GM19395 (cell line): ENCODE measurements at regions not wholly inside any gene's neighbourhood (a gene's known extent, or its start where the extent isn't known, plus 50 kb on each side); places are given as distances from the start of the nearest gene placed in this dataset.

Experiments
- ATAC-seq: cut with Tn5 transposase; IDR thresholded peaks from one replicate; pipeline ENCODE4 v1.9.1; 2021; ENCODE audit warnings: mild to moderate bottlenecking, moderate library complexity; ENCODE audit not compliant: unreplicated experiment

- ATAC-seq: no peak
Observed at GRCh38 chr10:43772171-43772570, 123.5 kb upstream of the ZNF32 start.

- ATAC-seq: no peak
Observed at GRCh38 chr10:43771675-43772074, 123.0 kb upstream of the ZNF32 start.

- no peak for ATAC-seq
Observed at GRCh38 chr10:43765516-43765915, 116.8 kb upstream of the ZNF32 start.

GRCh38 chr10:43763846-43764245 is 115.2 kb upstream of the ZNF32 start:
- no peak for ATAC-seq

DNA sequence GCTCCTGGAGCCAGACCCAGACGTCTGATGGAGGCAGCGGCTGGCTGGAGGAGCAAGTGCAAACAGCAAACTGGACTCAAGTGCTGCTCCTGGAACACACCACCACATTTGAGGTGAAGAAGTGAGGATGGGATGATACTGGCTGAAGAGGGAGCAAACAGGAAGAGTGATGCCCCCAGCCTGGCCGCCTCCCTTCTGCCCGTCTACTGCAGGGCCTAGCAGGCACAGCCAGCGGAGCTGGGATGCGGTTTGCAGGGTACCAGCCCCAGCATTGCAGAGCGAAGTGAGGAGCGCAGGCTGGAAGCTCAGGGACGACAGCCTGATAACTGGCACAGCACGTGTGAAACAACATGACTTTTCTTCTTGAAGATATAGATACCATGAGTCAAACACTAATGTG is 111.8 kb upstream of the ZNF32 start:
- ATAC-seq: no peak

- no peak for ATAC-seq
Observed at GRCh38 chr10:43759216-43759615, 110.5 kb upstream of the ZNF32 start.

GRCh38 chr10:43756341-43756740 is 107.7 kb upstream of the ZNF32 start:
- no peak for ATAC-seq

DNA sequence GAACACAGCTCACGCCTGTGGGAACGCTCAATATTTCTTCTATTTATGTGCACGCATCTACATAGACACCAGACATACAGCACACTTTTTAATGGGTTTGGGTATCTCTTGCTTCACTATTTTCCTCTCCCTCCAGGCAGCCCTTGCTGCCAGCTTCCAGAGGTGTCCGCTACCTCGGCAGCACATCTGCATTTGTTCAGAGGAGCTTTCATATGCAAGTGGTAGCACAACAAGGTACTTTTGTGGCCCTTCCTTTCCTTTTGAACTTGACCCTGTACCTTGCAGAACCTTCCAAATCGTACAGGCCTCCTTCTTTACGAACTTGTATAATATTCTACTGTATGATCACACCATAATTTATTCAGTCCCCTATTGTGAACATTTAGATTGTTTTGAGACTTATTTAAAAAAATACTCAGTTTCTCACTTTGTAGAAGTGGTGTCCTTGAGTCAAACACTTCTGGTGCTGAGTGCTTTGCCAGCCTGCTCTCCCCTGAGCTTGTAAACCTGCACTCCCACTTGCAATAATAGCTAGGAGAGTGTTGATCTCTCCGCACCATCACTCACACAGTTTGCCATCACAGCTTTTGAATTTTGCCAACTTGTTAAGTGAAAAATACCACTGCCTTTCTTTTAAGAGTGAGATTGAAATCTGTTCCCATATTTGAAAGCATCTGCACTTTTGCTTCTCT is 106.0 kb upstream of the ZNF32 start:
- no peak for ATAC-seq

DNA sequence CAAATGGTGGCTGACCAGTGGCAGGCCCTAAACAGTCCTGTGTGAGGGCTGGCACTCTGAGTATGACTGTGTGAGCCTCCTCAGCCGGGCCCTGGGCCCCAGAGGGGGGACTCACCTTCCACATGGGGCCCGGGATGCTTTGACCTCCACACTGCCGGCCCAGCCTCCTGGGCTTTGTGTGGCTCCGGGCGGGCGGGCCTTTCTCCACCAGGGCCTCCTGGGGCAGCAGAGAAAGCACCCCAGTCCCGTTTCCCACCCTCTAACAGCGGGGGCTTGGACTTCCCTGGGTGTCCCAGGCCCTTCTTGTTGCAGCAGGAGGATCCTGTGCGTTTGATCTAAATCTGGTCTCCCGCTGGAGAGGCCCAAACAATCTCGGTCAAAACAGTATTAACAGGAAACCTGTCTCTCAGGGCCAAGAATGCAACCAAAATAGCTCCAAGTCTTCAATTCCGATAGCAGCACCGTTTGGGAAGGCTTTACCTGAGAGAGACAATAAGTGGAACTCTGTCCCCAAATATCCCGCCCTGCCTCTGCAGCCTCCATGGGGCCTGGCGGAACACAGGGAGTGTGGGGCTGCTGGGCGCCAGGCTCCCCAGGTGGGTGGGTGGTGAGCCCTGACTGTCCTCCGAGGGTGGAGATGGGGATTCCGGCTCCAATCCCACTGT is 104.8 kb upstream of the ZNF32 start:
- no peak for ATAC-seq

GRCh38 chr10:43752682-43753081 is 104.0 kb upstream of the ZNF32 start:
- ATAC-seq: no peak

GRCh38 chr10:43751646-43752045 is 103.0 kb upstream of the ZNF32 start:
- no peak for ATAC-seq

- no peak for ATAC-seq
Observed at GRCh38 chr10:43749940-43750552, 101.4 kb upstream of the ZNF32 start.

GRCh38 chr10:43749145-43749576 is 100.5 kb upstream of the ZNF32 start:
- ATAC-seq: no peak

GRCh38 chr10:43748560-43748959 is 99.9 kb upstream of the ZNF32 start:
- no peak for ATAC-seq

DNA sequence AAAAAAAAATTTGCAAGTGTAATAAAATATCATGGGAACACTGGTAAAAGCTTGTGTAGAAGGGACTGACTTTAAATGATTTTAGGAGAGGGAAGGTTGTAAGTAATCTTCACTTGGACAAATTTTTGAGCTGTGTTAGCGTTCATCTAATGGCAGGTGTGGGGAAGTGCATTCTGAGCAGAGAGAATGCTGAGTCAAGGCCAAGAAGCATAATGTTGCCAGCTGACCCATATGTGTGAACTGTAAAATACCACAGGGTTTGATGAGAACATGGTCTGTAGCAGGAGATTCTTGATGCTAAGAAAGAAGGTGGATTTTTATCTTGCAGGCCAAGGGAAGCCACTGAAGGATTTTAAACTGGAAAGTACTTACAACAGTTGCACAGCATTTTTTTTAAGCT is 98.2 kb upstream of the ZNF32 start:
- no peak for ATAC-seq

DNA sequence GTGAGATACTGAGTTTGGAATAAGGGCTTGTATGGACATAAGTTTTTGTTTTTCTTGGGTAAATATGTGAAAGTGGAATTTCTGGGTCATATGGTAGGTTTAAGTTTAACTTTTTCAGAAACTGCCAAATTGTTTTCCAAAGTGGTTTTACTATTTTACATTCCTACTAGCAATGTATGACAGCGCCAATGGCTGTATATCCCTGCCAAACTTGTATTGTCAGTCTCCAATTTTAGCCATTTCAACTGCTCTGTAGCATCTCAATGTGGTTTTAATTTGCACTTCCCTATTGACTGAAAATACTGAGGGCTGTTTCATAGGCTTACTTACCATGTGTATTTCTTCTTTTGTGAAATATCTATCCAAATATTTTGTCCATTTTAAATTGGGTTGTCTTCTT is 90.5 kb upstream of the ZNF32 start:
- no peak for ATAC-seq

- ATAC-seq: no peak
Observed at GRCh38 chr10:43737003-43737402, 88.3 kb upstream of the ZNF32 start.

DNA sequence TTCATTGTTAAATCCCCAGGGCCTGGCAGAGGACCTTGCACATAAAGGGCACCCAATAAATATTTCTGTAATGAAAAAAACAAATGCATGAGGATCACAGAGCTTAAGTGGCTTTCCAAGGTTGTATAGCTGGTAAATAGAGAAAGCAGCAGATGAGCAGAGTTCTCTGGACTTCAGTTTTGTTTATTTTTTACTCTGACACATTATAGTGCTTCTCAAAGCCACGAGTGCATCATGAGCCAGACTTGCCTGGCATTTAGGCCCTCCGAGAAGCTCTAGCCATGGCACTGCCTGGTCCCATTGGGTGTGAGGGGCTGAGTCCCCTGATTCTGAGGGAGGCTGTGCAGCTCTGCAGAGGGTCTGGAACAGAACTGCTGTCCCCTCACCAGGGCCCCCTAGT is 87.2 kb upstream of the ZNF32 start:
- no peak for ATAC-seq

DNA sequence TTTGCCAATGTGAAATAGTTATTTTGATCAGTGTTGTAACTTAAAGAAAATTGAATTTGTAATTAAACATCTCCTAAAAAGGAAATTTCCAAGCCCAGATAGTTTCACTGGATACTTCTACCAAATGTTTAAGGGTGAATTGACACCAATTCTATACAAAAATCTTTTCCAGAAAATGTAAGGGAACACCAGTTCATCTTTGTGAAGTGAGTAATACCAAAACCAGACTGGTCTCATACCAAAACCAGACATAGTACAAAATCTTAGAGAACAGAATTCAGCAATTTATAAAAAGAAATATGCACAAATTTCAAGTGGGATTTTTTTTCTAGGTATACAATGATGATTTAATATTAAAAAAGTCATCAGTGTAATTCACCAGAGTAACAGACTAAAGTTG is 86.0 kb upstream of the ZNF32 start:
- no peak for ATAC-seq

- ATAC-seq: no peak
Observed at GRCh38 chr10:43731486-43731885, 82.8 kb upstream of the ZNF32 start.

GRCh38 chr10:43728425-43728824 is 79.7 kb upstream of the ZNF32 start:
- no peak for ATAC-seq

DNA sequence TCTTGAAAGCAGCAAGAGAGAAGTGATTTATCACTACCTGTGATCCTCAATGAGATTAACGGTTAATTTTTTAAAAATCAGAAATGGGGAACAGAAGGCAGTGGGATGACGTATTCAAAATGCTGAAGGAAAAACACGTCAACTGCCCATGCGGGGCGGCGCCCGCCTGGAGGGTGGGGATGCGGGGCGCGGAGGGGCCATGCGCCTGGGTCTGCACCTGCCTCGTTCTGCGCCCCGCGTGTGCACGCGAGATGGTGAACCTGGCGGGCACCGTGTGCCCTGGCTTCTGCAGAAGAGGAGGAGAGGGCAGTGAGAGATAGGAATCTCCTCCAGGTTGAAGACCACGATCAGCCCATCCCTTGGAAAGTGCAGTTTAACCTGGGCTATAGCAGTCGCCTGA is 79.3 kb upstream of the ZNF32 start:
- ATAC-seq: no peak
